Glomerular visceral epithelial cell (primary cell): ENCODE measurements at regions not wholly inside any gene's neighbourhood (a gene's known extent, or its start where the extent isn't known, plus 50 kb on each side); places are given as distances from the start of the nearest gene placed in this dataset.

Source experiments
- DNase-seq: peaks from one replicate; pipeline ENCODE4 v3.0.0-alpha.2; 2016; ENCODE audit errors: extremely low spot score

- no peak for DNase-seq
These were observed 907.6 kb upstream of the FLRT2 start for GRCh38 chr14:84622357-84622756.

- DNase-seq = no peak
These were observed 886.5 kb upstream of the FLRT2 start for GRCh38 chr14:84643446-84643845.

DNA sequence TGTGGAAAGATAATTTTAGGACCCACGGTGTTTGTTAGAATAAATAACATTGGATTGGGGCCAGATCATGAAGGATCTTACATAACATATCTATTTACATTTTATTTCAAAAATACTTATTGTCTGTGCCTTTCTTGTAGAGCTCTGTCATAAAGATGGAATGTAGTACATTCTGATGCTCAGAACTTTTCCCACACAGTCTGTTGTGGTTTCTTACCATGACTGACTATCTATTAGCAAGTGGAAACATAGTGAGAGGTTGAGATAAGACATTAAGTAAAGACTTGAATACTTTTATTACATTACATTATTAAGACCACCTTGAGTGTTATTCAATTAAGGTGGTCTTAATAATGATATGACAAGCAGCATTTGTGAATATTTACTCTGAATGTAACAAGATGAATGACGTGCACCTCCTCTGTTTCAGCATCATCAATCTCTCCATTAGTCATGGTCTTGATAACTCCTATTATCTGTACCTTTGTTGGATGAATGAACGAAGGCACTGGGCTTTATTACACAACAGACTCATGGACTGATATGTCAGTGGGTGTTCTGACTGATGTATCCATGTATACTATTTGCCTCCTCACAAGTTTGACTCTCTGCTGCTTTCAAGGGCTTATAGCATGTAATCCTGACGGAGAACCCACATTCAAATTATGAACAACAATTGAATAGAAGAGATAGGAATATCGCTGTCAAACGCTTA, 883.0 kb upstream of the FLRT2 start:
- DNase-seq = peak; percentile 34

DNA sequence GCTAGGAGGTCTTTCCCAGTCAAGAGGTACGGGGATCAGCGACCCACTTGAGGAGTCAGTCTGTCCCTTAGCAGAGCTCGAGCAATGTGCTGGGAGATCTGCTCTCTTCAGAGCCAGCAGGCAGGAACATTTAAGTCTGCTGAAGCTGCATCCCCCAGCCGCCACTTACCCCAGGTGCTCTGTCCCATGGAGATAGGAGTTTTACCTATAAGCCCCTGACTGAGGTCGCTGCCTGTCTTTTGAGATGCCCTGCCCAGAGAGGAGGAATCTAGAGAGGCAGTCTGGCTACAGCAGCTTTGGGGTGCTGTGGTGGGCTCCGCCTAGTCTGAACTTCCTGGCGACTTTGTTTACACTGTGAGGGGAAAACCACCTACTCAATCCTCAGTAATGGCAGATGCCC, 874.9 kb upstream of the FLRT2 start:
- no peak for DNase-seq

DNA sequence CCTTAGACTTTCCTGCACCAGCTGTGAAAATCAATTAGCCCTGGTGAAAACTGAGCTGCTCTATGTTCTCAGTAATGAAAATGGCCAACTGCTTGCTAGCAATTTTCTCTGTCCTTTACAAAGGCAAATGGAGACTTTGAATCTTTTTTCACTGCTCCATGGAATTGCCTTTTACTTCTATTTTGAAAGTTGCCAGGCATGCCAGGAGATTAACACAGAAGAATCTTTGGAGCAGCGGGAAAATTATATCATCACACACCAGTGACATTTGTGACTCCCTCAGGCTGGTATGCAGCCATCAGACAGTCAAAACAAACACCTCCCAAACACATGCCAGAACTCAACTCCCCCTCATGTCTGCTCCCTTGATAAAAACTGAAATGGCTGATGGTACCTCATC, 872.0 kb upstream of the FLRT2 start:
- no peak for DNase-seq

GRCh38 chr14:84670796-84671195, 859.1 kb upstream of the FLRT2 start:
- no peak for DNase-seq

GRCh38 chr14:84671776-84672175, 858.2 kb upstream of the FLRT2 start:
- DNase-seq = no peak

DNA sequence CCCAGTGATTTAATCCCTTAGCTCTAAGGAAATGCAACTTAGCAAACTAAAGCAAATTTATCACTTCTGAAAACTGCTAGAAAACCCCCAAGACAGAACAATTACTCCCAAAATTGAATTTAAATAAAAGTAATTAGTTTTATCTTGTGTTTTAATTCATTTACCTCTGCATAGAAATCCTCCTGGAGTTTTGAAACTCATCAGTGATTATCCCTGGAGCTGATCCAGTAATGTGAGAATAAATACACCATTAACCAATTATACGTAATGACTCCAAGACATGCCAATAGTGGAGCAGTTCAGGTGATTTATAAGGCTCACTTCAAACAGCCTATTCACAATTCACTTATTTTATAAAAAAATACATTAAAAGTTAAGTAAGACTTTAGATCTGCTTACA, 855.3 kb upstream of the FLRT2 start:
- DNase-seq = no peak

- DNase-seq = no peak
These were observed 843.4 kb upstream of the FLRT2 start for GRCh38 chr14:84686550-84686949.

- no peak for DNase-seq
These were observed 841.5 kb upstream of the FLRT2 start for GRCh38 chr14:84688297-84689025.

- no peak for DNase-seq
These were observed 835.8 kb upstream of the FLRT2 start for GRCh38 chr14:84694161-84694560.

GRCh38 chr14:84704601-84705000, 825.3 kb upstream of the FLRT2 start:
- DNase-seq = no peak

DNA sequence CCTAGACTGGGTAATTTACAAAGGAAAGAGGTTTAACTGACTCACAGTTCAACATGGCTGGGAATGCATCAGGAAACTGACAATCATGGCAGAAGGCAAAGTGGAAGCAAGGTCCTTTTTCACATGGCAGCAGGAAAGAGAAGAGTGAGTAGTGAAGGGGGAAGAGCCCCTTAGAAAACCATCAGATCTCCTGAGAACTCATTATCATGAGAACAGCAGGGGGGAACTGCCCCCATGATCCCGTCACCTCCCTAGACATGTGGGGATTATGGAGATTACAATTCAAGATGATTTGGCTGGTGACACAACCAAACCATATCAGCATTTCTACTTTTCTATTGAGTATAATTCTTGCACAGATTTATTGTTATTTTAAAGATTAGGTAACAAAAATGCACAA, 822.1 kb upstream of the FLRT2 start:
- no peak for DNase-seq

DNA sequence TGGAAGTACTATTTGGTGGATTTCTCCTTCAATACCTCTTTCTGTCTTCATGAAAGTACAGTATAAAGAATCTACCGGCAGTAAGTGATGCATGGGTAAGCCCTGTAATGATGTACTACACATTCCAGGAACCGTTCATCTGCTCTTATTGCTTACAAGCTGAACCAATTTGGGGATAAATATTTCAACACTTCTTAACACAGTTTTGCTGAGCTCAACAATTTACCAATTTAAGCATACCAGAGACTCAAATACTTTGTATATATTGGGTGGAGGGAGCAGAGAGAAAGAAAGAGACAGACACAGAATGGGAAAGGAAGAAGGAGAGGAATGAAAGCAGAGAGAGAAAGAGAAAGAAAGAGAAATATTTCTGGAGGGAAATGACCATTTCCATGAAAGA, 821.1 kb upstream of the FLRT2 start:
- DNase-seq = no peak

- no peak for DNase-seq
These were observed 803.5 kb upstream of the FLRT2 start for GRCh38 chr14:84726471-84726870.

GRCh38 chr14:84749191-84749955, 780.6 kb upstream of the FLRT2 start:
- DNase-seq = peak; percentile 1

GRCh38 chr14:84750284-84750683, 779.7 kb upstream of the FLRT2 start:
- peak; percentile 1 for DNase-seq

DNA sequence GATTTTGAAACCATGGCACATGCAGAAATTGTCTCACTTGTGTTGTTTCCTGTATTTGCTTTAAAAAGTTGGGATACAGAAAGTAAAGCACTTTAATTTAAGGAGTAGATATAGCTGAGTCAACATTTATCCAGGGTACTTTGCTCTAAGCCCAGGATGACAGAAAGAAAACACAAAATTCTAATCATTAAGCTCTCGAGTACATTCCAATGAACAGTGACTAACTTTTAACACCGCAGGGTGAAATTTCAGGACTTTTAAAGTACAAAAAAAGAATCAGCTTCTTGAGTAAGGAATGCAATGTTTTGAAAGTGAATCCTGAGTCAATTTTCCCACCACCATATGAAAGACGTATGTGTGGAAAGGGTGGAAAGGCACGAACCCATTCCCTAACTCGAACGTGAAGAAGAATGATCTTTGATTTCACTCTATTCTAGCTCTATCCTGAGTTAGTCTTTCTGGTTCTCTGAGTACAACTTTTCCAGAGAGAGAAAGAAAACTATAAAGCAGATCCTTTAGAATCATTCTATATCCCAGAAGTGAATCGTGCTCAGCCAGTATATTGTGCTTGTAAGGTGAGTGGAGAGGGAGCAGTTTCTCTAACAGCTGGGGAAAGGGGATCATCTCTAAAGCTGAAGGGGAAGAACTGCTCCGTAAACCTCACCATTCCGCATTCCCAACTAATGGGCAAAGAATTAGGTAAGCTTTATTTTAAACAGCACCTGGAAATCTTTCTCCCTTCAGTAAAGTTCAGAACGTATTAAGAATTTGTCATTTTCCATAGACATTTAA, 779.0 kb upstream of the FLRT2 start:
- peak; percentile 70 for DNase-seq

DNA sequence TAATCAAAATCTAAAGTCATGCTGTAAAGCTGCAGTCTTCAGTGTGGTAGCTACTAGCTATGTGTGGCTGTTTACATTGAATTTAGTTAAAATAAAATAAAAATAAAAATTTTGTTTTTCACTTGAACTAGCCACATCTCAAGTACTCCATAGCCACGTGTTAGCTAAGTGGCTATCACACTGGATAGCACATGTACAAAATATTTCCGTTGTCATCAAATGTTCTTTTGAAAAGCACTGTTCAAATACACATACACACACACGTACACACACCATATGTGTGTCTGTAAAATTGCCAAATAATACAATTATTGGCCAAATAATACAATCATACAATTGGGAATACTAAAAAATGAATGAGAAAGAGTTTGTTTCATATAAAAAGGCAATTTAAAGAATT, 778.2 kb upstream of the FLRT2 start:
- no peak for DNase-seq

DNA sequence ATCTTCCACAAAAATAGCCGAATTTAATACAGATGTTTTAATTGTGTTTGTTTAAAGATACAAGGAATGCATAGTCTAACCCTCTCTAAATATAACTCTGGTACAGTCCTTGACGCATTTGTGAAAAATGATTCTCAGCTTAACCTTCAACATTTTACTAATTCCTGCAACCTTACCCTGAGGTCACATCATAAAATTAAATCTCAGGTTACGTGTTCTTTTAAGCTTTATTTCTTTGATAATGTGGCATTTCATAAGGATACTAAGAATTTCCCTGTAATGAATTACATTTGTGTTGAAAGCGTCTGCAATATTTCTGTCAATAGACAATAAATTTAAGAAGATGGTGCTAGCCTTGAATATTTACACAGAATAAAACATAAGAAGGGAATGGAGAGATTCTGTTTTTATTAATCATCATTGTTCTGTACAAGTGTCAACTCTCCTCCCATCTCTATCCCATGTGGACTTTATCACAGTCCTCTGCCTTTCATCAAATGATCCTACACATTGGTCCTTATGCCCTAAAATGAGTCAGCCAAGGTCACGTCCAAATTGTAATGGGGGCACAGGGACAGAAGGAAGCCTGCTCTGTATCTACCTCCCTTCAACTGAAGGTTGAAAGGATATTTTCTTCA, 769.3 kb upstream of the FLRT2 start:
- no peak for DNase-seq

GRCh38 chr14:84767434-84767833, 762.5 kb upstream of the FLRT2 start:
- DNase-seq = no peak

DNA sequence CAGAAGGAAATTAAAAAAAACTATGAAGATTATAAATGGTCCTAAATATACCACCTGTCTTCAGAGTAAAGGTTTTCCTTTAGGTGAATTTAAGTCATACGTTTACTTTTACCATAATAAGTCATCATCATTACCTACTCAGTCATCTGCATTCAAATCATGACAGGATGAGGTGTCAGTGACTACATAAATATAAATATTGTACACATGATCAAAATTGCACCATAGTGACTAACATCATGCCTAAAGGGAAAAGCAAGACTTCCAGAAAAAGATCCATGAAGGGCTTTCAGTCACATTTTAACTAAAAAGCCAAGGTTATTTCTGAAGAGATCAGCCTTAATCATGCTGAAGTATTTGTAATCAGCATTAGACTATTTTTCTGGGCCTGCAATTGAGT, 759.9 kb upstream of the FLRT2 start:
- no peak for DNase-seq
